OCI-LY3 (cell line): ENCODE measurements at regions not wholly inside any gene's neighbourhood (a gene's known extent, or its start where the extent isn't known, plus 50 kb on each side); places are given as distances from the start of the nearest gene placed in this dataset.

Experiments used
- H2AFZ ChIP-seq: fragments of 200-600, 300-600 bp; shearing (Covaris generic); 2 replicates; pipeline ENCODE4 v1.6.0; 2014; ENCODE audit warnings: antibody characterized with exemption, low read depth, low read length
- H3K27ac ChIP-seq: fragments of 200-600, 300-600 bp; sonication (generic); 2 replicates; pipeline ENCODE4 v1.5.1; 2014; ENCODE audit warnings: mild to moderate bottlenecking, low read length, moderate library complexity, mixed read lengths
- H3K27me3 ChIP-seq: fragments of 200-600, 300-600 bp; sonication (generic); 2 replicates; pipeline ENCODE4 v1.6.1; 2014; ENCODE audit warnings: low read depth, low read length, mixed read lengths
- H3K36me3 ChIP-seq: fragments of 200-600, 300-600 bp; sonication (generic); replicated peaks from 2 replicates; pipeline ENCODE3; 2014; ENCODE audit warnings: low read depth, low read length, mixed read lengths
- H3K4me1 ChIP-seq: fragments of 300-600, 200-600 bp; sonication (generic); 2 replicates; pipeline ENCODE4 v1.6.1; 2014; ENCODE audit warnings: low read length, mixed read lengths
- H3K4me2 ChIP-seq: fragments of 200-600, 300-600 bp; sonication (generic); 2 replicates; pipeline ENCODE4 v1.6.1; 2014; ENCODE audit warnings: low read length, mixed read lengths
- H3K4me3 ChIP-seq: fragments of 300-600, 200-600 bp; sonication (generic); 2 replicates; pipeline ENCODE4 v1.5.1; 2014; ENCODE audit warnings: antibody characterized with exemption, mild to moderate bottlenecking, low read length, moderate library complexity
- H3K79me2 ChIP-seq: fragments of 300-600, 200-600 bp; shearing (Covaris generic); 2 replicates; pipeline ENCODE4 v1.6.1; 2014; ENCODE audit warnings: mild to moderate bottlenecking, low read length, mixed read lengths
- H3K9ac ChIP-seq: fragments of 300-600, 200-600 bp; shearing (Covaris generic); 2 replicates; pipeline ENCODE4 v1.6.0; 2014; ENCODE audit warnings: mild to moderate bottlenecking, low read length, moderate library complexity
- H3K9me3 ChIP-seq: fragments of 200-600, 300-600 bp; shearing (Covaris generic); 2 replicates; pipeline ENCODE4 v1.6.1; 2014; ENCODE audit warnings: low read length, mixed read lengths; ENCODE audit not compliant: insufficient read depth
- H4K20me1 ChIP-seq: fragments of 200-600, 300-600 bp; sonication (generic); 2 replicates; pipeline ENCODE4 v1.6.1; 2016; ENCODE audit warnings: low read length, mixed read lengths; ENCODE audit not compliant: insufficient read depth
- CTCF ChIP-seq: fragments of 200-600, 300-600 bp; sonication (generic); IDR thresholded peaks from 2 replicates; pipeline ENCODE4 v1.5.1; 2014; ENCODE audit warnings: antibody characterized with exemption, low read length, low read depth
- EZH2phosphoT487 ChIP-seq: fragments of 200-600 bp; shearing (Covaris generic); IDR thresholded peaks from 2 replicates; pipeline ENCODE4 v1.6.1; 2018; ENCODE audit warnings: antibody characterized with exemption, mixed run types, low read depth

GRCh38 chr11:39037611-39038010 lies 2421.8 kb downstream of the LRRC4C start:
- Histone ChIP-seq H3K27me3 (no peaks in the 10 kb centered on the region; the same call in 1 of the 2 replicates), H2AFZ (no peak overlapping the region), H3K4me3 (no peak overlapping the region), H3K9me3 (no peaks in the 10 kb centered on the region), H3K9ac (no peak overlapping the region), H3K27ac (no peak overlapping the region), H4K20me1 (no peaks in the 10 kb centered on the region), H3K4me2 (no peak overlapping the region), H3K4me1 (peaks cover 15% of the 10 kb centered on the region), H3K36me3 (no peaks in the 10 kb centered on the region), H3K79me2 (no peaks in the 10 kb centered on the region)
- TF ChIP-seq CTCF (no peak), EZH2phosphoT487 (no peak)

DNA sequence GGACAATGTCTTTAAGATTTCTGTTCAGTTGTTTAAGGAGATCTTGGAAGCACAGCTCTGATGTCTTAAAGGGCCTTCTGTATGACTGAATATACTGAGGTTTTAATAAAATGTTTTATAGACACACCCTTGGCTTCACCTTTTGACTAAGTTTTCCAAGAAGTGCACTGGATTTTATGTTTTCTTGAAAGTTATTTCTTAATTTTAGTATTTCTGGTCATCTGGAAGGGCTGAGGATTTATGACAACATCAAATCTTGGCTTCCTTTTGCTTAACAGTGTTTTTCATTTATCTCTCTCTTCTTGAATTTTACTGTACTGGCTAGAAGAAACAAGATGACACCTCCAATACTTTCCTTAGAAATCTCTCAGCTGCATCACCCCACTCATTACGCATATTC lies 2423.4 kb downstream of the LRRC4C start:
- no peak overlapping the region for H3K27ac ChIP-seq
- H4K20me1 ChIP-seq: no peaks in the 10 kb centered on the region
- H3K9me3 ChIP-seq: no peaks in the 10 kb centered on the region
- H3K4me2 ChIP-seq: peak overlapping the region; percentile 50
- H3K79me2 ChIP-seq: no peaks in the 10 kb centered on the region
- TF ChIP-seq CTCF (no peak), EZH2phosphoT487 (no peak)
- H3K36me3 ChIP-seq: no peaks in the 10 kb centered on the region
- no peak overlapping the region; the same call in 1 of the 2 replicates for H3K4me3 ChIP-seq
- no peaks in the 10 kb centered on the region; the same call in 1 of the 2 replicates for H3K27me3 ChIP-seq
- H3K4me1 ChIP-seq: peaks cover 15% of the 10 kb centered on the region
- no peak overlapping the region for H3K9ac ChIP-seq
- no peak overlapping the region for H2AFZ ChIP-seq

DNA sequence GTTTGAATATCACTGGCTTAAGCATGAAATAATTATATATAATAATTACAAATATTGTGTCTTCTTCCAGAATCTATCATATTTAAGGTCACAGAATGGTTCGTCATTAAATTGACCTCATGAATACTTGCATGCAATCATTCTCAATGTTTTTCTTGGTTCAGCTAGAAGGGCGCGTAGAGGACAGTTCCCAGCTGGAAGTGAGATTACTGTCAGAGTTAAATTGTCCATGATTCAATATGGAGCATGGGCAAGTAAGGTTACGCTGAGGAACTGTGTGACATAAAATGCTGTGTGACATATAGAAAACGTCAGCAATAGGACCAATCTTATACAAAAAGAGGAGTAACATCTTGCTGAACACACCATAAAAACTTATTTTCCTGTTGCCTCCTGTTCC lies 2423.5 kb upstream of the RAG2 start:
- no peaks in the 10 kb centered on the region for H3K27me3 ChIP-seq
- H2AFZ ChIP-seq: no peak overlapping the region
- H3K27ac ChIP-seq: no peak overlapping the region
- no peaks in the 10 kb centered on the region for H3K9me3 ChIP-seq
- no peaks in the 10 kb centered on the region for H3K4me1 ChIP-seq
- TF ChIP-seq EZH2phosphoT487: no peak
- TF ChIP-seq CTCF: no peak
- no peaks in the 10 kb centered on the region for H3K79me2 ChIP-seq
- H4K20me1 ChIP-seq: no peaks in the 10 kb centered on the region
- no peaks in the 10 kb centered on the region for H3K36me3 ChIP-seq
- H3K9ac ChIP-seq: no peak overlapping the region
- no peak overlapping the region for H3K4me3 ChIP-seq
- no peak overlapping the region for H3K4me2 ChIP-seq

- TF ChIP-seq EZH2phosphoT487 (no peak), CTCF (no peak)
- H3K36me3 ChIP-seq: no peaks in the 10 kb centered on the region
- H3K27ac ChIP-seq: no peak overlapping the region
- no peaks in the 10 kb centered on the region for H3K79me2 ChIP-seq
- H2AFZ ChIP-seq: no peak overlapping the region
- H3K9ac ChIP-seq: no peak overlapping the region
- no peaks in the 10 kb centered on the region for H3K4me1 ChIP-seq
- H3K27me3 ChIP-seq: no peaks in the 10 kb centered on the region
- no peaks in the 10 kb centered on the region for H4K20me1 ChIP-seq
- H3K4me2 ChIP-seq: no peak overlapping the region
- no peaks in the 10 kb centered on the region for H3K9me3 ChIP-seq
- no peak overlapping the region for H3K4me3 ChIP-seq
Measured at GRCh38 chr11:39011797-39012196, 2413.8 kb upstream of the RAG2 start.
